ENCODE measurements at regions not wholly inside any gene's neighbourhood (a gene's known extent, or its start where the extent isn't known, plus 50 kb on each side); places are given as distances from the start of the nearest gene placed in this dataset.

GRCh38 chr7:31214751-31215150, 125.8 kb downstream of the NEUROD6 start:
- Mint-ChIP-seq H3K4me3 (no peak overlapping the region), H3K36me3 (ENCODE audit: low read depth) (no peaks in the 10 kb centered on the region), H3K9me3 (no peaks in the 10 kb centered on the region), H3K4me1 (ENCODE audit: low read depth) (no peaks in the 10 kb centered on the region), H3K27ac (no peak overlapping the region), H3K27me3 (peaks cover 3% of the 10 kb centered on the region)
- intact Hi-C loops (cut with micrococcal nuclease), result no loop called here
- DNase-seq, result no peak
- CTCF ChIA-PET, result no interaction called here
- TF ChIP-seq CTCF (IDR thresholded peaks at IDR 0.05), result no peak
- POLR2A ChIA-PET, result no interaction called here
- no peak for ATAC-seq

GRCh38 chr7:31211281-31211680, 129.2 kb downstream of the NEUROD6 start:
- peaks cover 3% of the 10 kb centered on the region for H3K27me3 Mint-ChIP-seq
- ATAC-seq, result no peak
- CTCF ChIA-PET, result no interaction called here
- no peaks in the 10 kb centered on the region for H3K4me1 Mint-ChIP-seq (ENCODE audit: low read depth)
- DNase-seq, result no peak
- POLR2A ChIA-PET, result no interaction called here
- H3K27ac Mint-ChIP-seq, result no peak overlapping the region
- no peak for TF ChIP-seq CTCF (IDR thresholded peaks at IDR 0.05)
- intact Hi-C loops (cut with micrococcal nuclease), result no loop called here
- no peak overlapping the region for H3K4me3 Mint-ChIP-seq
- H3K36me3 Mint-ChIP-seq (ENCODE audit: low read depth), result no peaks in the 10 kb centered on the region
- no peaks in the 10 kb centered on the region for H3K9me3 Mint-ChIP-seq

DNA sequence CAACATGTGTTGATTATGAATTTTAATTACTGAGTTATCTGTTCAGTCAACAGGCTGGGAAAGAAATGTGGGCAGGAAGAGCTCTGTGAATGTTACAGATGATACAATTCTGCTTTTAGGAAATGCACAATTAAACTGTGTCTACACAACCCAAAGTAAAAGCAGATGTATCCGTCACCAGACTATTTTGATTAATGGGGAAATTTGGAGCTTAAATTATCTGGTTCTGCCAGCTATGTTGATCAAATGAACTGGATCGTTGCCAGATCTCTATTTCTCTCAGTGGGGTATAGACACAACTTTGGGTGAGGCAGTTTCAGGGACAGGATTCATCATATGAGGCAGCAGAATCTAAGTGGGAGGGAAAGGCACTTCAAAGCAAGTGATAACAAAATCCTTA, 136.5 kb downstream of the NEUROD6 start:
- intact Hi-C loops (cut with micrococcal nuclease), result no loop called here
- no peak overlapping the region for H3K27ac Mint-ChIP-seq
- no peak for ATAC-seq
- no peaks in the 10 kb centered on the region for H3K9me3 Mint-ChIP-seq
- TF ChIP-seq CTCF (IDR thresholded peaks at IDR 0.05), result no peak
- POLR2A ChIA-PET, result no interaction called here
- no peaks in the 10 kb centered on the region for H3K4me1 Mint-ChIP-seq (ENCODE audit: low read depth)
- CTCF ChIA-PET, result interaction anchor here (0.6 kb wide), 1 partner anchor 818 kb away, joined by 3 read pairs; no protein-coding TSS in a partner anchor
- H3K4me3 Mint-ChIP-seq, result no peak overlapping the region
- H3K27me3 Mint-ChIP-seq, result no peaks in the 10 kb centered on the region
- DNase-seq, result no peak
- H3K36me3 Mint-ChIP-seq (ENCODE audit: low read depth), result no peaks in the 10 kb centered on the region

- ChIA-PET CTCF (interaction anchor here (0.6 to 1.3 kb wide), 2 partner anchors 11 to 818 kb away, joined by 3 read pairs; no protein-coding TSS in a partner anchor), POLR2A (no interaction called here)
- Mint-ChIP-seq H3K4me1 (ENCODE audit: low read depth) (no peaks in the 10 kb centered on the region), H3K27me3 (no peaks in the 10 kb centered on the region), H3K9me3 (no peaks in the 10 kb centered on the region), H3K27ac (no peak overlapping the region), H3K36me3 (ENCODE audit: low read depth) (no peaks in the 10 kb centered on the region), H3K4me3 (no peak overlapping the region)
- intact Hi-C loops (cut with micrococcal nuclease), result no loop called here
- DNase-seq (no peak), ATAC-seq (no peak)
- TF ChIP-seq CTCF (IDR thresholded peaks at IDR 0.05), result no peak
Observed at GRCh38 chr7:31203551-31203950, 137.0 kb downstream of the NEUROD6 start.

DNA sequence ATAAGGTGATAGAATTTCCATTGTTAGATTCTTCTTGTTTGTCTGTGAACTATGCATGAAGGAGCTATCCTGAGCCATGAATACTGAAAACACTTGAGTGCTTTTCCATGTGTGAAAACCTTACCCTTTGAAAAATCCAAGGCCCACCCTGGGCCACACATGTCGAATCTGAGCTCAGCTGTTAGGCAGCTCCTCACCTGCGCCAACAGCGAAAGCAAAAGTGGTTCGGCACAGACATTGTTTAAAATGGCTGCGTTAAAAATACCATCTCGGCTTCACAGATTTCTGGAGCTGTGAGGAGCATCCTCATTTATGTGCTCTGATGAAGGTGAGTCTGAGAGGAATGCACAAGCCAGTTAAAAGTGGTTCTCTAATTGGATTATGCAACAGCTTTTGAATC, 137.7 kb downstream of the NEUROD6 start:
- intact Hi-C loops (cut with micrococcal nuclease), result no loop called here
- ChIA-PET CTCF (interaction anchor here (1.3 kb wide), 1 partner anchor 10 kb away, joined by 3 read pairs; no protein-coding TSS in a partner anchor), POLR2A (no interaction called here)
- Mint-ChIP-seq H3K27me3 (no peaks in the 10 kb centered on the region), H3K9me3 (no peaks in the 10 kb centered on the region), H3K4me3 (no peak overlapping the region), H3K36me3 (ENCODE audit: low read depth) (no peaks in the 10 kb centered on the region), H3K4me1 (ENCODE audit: low read depth) (no peaks in the 10 kb centered on the region), H3K27ac (no peak overlapping the region)
- DNase-seq (no peak), ATAC-seq (no peak)
- no peak for TF ChIP-seq CTCF (IDR thresholded peaks at IDR 0.05)

Measured in activated CD8-positive, alpha-beta T cell treated with anti-CD3 and anti-CD28 coated beads for 36 hours (primary cell).